ENCODE measurements at regions not wholly inside any gene's neighbourhood (a gene's known extent, or its start where the extent isn't known, plus 50 kb on each side); places are given as distances from the start of the nearest gene placed in this dataset.

DNA sequence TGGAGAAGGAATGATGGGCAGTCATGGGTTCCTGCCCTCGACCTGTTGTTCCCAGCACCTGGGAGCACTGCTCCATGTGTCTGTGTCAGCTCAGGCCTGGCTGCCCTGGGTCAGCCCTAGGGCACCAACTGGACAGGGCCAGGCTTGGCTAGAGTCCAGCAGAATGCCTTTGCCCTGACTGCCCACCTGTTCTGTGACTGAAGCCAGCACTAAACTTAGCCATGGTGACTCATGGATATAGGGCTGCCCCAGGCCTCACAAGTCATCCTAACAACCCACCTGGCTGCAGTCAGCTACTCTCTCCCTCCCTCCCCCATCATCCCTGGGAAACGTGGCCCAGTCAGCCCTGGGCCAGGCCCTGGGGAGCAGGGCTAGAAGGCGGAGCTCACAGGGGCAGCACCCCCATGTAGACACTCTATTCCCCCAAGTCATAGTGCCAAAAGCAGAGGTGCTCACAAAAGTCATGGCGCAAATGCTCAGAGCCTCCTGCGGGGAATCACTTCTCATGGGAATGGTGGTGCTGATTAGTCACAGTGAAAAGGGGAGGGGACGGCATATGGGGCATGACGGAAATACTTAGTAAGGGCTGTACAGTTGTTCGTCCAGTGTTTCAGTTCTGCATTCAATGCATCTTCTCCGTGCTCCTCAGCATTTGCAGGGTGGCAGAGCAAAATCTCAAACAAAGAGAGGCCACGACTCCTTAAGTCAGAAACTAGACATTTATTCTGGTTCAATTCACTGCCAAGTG lies 52.0 kb upstream of the NTF3 start:
- TF ChIP-seq, protein P1, sequence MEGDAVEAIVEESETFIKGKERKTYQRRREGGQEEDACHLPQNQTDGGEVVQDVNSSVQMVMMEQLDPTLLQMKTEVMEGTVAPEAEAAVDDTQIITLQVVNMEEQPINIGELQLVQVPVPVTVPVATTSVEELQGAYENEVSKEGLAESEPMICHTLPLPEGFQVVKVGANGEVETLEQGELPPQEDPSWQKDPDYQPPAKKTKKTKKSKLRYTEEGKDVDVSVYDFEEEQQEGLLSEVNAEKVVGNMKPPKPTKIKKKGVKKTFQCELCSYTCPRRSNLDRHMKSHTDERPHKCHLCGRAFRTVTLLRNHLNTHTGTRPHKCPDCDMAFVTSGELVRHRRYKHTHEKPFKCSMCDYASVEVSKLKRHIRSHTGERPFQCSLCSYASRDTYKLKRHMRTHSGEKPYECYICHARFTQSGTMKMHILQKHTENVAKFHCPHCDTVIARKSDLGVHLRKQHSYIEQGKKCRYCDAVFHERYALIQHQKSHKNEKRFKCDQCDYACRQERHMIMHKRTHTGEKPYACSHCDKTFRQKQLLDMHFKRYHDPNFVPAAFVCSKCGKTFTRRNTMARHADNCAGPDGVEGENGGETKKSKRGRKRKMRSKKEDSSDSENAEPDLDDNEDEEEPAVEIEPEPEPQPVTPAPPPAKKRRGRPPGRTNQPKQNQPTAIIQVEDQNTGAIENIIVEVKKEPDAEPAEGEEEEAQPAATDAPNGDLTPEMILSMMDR (IDR thresholded peaks at IDR 0.05; ENCODE audit: low read length) = no peak
- no peak for TF ChIP-seq EZH2 (IDR thresholded peaks at IDR 0.05; ENCODE audit: borderline replicate concordance, low read length)
